ENCODE measurements at regions not wholly inside any gene's neighbourhood (a gene's known extent, or its start where the extent isn't known, plus 50 kb on each side); places are given as distances from the start of the nearest gene placed in this dataset.

DNA sequence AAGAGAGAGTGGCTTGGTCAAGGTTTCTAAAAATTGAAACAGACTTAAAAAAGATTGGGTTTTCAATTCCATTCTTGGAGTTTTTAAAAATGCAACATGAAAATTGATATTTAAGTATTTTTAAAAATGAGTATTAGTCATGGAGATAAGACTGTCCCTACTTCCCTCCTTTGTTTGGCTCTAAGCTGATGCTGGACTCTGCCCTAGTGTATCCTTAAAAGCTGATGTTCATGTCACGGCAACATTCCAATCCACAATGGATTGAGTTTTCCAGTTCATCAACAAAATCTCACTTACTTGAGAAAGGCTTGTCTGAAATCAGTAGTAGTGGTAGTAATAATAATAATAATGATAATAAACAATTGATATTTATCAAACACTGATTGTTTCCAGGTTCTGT, 119.0 kb upstream of the SLC38A2 start:
- no peaks in the 10 kb centered on the region for H3K9me3 ChIP-seq (ENCODE audit: control insufficient read depth in 2 of 3, insufficient read depth in 1 of 3, low read length in 3 of 3)
- no peaks in the 10 kb centered on the region for H3K36me3 ChIP-seq (ENCODE audit: control insufficient read depth in 2 of 3, insufficient read depth in 3 of 3, low read length in 3 of 3)
- no peak overlapping the region for H3K27ac ChIP-seq (ENCODE audit: low read depth in 2 of 2, low read length in 2 of 2)
- no peaks in the 10 kb centered on the region for H3K4me1 ChIP-seq (ENCODE audit: control insufficient read depth in 2 of 3, insufficient read depth in 2 of 3, low read depth in 1 of 3, low read length in 3 of 3)
- intact Hi-C loops (cut with DNase I): no loop called here
- DNase-seq: no peak
- H3K27me3 ChIP-seq (ENCODE audit: control insufficient read depth, insufficient read depth, low read length): no peaks in the 10 kb centered on the region
- no peak overlapping the region for H3K4me3 ChIP-seq (ENCODE audit: low read length in 3 of 3)
- H3K9ac ChIP-seq (ENCODE audit: low read length in 3 of 3): no peak overlapping the region
- no peak for FAIRE-seq
- TF ChIP-seq, protein P1, sequence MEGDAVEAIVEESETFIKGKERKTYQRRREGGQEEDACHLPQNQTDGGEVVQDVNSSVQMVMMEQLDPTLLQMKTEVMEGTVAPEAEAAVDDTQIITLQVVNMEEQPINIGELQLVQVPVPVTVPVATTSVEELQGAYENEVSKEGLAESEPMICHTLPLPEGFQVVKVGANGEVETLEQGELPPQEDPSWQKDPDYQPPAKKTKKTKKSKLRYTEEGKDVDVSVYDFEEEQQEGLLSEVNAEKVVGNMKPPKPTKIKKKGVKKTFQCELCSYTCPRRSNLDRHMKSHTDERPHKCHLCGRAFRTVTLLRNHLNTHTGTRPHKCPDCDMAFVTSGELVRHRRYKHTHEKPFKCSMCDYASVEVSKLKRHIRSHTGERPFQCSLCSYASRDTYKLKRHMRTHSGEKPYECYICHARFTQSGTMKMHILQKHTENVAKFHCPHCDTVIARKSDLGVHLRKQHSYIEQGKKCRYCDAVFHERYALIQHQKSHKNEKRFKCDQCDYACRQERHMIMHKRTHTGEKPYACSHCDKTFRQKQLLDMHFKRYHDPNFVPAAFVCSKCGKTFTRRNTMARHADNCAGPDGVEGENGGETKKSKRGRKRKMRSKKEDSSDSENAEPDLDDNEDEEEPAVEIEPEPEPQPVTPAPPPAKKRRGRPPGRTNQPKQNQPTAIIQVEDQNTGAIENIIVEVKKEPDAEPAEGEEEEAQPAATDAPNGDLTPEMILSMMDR (IDR thresholded peaks at IDR 0.05; ENCODE audit: borderline replicate concordance, extremely low read depth, insufficient read depth): no peak

DNA sequence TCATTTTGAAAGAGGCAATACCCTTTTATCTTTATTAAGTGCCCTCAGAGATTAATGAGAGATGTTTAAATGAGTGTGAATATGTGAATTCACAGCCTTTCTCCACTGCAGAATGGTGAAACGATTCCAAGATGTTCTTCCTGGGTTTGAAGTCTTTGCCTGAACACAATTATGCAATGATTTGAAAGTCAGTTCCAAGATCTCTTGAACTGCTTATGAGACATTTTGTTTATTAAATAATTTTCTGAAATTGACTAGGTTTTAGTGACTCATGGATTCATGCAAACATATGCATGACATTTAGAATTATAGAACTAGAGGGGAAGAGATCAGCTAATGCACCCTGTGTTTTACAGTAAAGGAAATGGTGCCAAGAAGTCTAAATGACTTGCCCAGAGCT, 118.1 kb upstream of the SLC38A2 start:
- TF ChIP-seq, protein P1 (IDR thresholded peaks at IDR 0.05; ENCODE audit: borderline replicate concordance, extremely low read depth, insufficient read depth): no peak
- Histone ChIP-seq H3K27ac (ENCODE audit: low read depth in 2 of 2, low read length in 2 of 2) (no peak overlapping the region), H3K27me3 (ENCODE audit: control insufficient read depth, insufficient read depth, low read length) (no peaks in the 10 kb centered on the region), H3K9me3 (ENCODE audit: control insufficient read depth in 2 of 3, insufficient read depth in 1 of 3, low read length in 3 of 3) (no peaks in the 10 kb centered on the region), H3K4me3 (ENCODE audit: low read length in 3 of 3) (no peak overlapping the region), H3K9ac (ENCODE audit: low read length in 3 of 3) (no peak overlapping the region), H3K4me1 (ENCODE audit: control insufficient read depth in 2 of 3, insufficient read depth in 2 of 3, low read depth in 1 of 3, low read length in 3 of 3) (no peaks in the 10 kb centered on the region), H3K36me3 (ENCODE audit: control insufficient read depth in 2 of 3, insufficient read depth in 3 of 3, low read length in 3 of 3) (no peaks in the 10 kb centered on the region)
- FAIRE-seq: no peak
- intact Hi-C loops (cut with DNase I): no loop called here
- DNase-seq: no peak

DNA sequence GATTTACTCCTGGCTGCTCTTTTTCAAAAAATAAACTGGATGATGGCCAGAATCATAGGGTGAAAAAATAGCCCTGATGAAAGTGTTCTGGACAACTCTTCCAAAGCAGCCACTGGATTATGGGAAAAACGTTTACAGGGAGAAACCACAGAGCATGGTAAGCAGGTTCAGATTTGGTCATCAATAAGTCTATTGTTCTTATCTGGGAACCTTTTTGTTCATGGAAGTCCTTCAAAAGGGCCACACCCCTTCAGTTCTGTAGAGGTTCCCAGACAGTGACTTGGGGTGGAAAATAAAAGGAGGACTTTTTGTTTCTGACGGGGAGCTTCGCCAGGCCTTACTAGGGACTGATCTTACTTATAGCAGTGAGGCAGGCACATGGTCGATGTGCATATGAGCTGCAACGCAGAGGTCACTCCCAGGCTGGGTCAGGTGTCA, 117.4 kb upstream of the SLC38A2 start:
- no peak overlapping the region for H3K27ac ChIP-seq (ENCODE audit: low read depth in 2 of 2, low read length in 2 of 2)
- DNase-seq (no peak), FAIRE-seq (no peak)
- no peaks in the 10 kb centered on the region for H3K4me1 ChIP-seq (ENCODE audit: control insufficient read depth in 2 of 3, insufficient read depth in 2 of 3, low read depth in 1 of 3, low read length in 3 of 3)
- H3K9me3 ChIP-seq (ENCODE audit: control insufficient read depth in 2 of 3, insufficient read depth in 1 of 3, low read length in 3 of 3): no peaks in the 10 kb centered on the region
- H3K9ac ChIP-seq (ENCODE audit: low read length in 3 of 3): no peak overlapping the region
- H3K4me3 ChIP-seq (ENCODE audit: low read length in 3 of 3): no peak overlapping the region
- H3K27me3 ChIP-seq (ENCODE audit: control insufficient read depth, insufficient read depth, low read length): no peaks in the 10 kb centered on the region
- H3K36me3 ChIP-seq (ENCODE audit: control insufficient read depth in 2 of 3, insufficient read depth in 3 of 3, low read length in 3 of 3): no peaks in the 10 kb centered on the region
- TF ChIP-seq, protein P1 (IDR thresholded peaks at IDR 0.05; ENCODE audit: borderline replicate concordance, extremely low read depth, insufficient read depth): no peak
- intact Hi-C loops (cut with DNase I): no loop called here

GRCh38 chr12:46487567-46488131, 115.1 kb upstream of the SLC38A2 start:
- Histone ChIP-seq H3K27ac (ENCODE audit: low read depth in 2 of 2, low read length in 2 of 2) (no peak overlapping the region), H3K4me3 (ENCODE audit: low read length in 3 of 3) (no peak overlapping the region), H3K9ac (ENCODE audit: low read length in 3 of 3) (no peak overlapping the region), H3K36me3 (ENCODE audit: control insufficient read depth in 2 of 3, insufficient read depth in 3 of 3, low read length in 3 of 3) (no peaks in the 10 kb centered on the region), H3K4me1 (ENCODE audit: control insufficient read depth in 2 of 3, insufficient read depth in 2 of 3, low read depth in 1 of 3, low read length in 3 of 3) (no peaks in the 10 kb centered on the region), H3K27me3 (ENCODE audit: control insufficient read depth, insufficient read depth, low read length) (no peaks in the 10 kb centered on the region), H3K9me3 (ENCODE audit: control insufficient read depth in 2 of 3, insufficient read depth in 1 of 3, low read length in 3 of 3) (no peaks in the 10 kb centered on the region)
- DNase-seq (no peak), FAIRE-seq (no peak)
- TF ChIP-seq, protein P1 (IDR thresholded peaks at IDR 0.05; ENCODE audit: borderline replicate concordance, extremely low read depth, insufficient read depth): no peak
- intact Hi-C loops (cut with DNase I): no loop called here

All from kidney (tissue), 13 donors.